OCI-LY3 (cell line): ENCODE measurements at regions not wholly inside any gene's neighbourhood (a gene's known extent, or its start where the extent isn't known, plus 50 kb on each side); places are given as distances from the start of the nearest gene placed in this dataset.

ENCODE experiments used
- H2AFZ ChIP-seq: fragments of 200-600, 300-600 bp; shearing (Covaris generic); 2 replicates; pipeline ENCODE4 v1.6.0; 2014; ENCODE audit warnings: antibody characterized with exemption, low read depth, low read length
- H3K27ac ChIP-seq: fragments of 200-600, 300-600 bp; sonication (generic); 2 replicates; pipeline ENCODE4 v1.5.1; 2014; ENCODE audit warnings: mild to moderate bottlenecking, low read length, moderate library complexity, mixed read lengths
- H3K27me3 ChIP-seq: fragments of 200-600, 300-600 bp; sonication (generic); 2 replicates; pipeline ENCODE4 v1.6.1; 2014; ENCODE audit warnings: low read depth, low read length, mixed read lengths
- H3K36me3 ChIP-seq: fragments of 200-600, 300-600 bp; sonication (generic); replicated peaks from 2 replicates; pipeline ENCODE3; 2014; ENCODE audit warnings: low read depth, low read length, mixed read lengths
- H3K4me1 ChIP-seq: fragments of 300-600, 200-600 bp; sonication (generic); 2 replicates; pipeline ENCODE4 v1.6.1; 2014; ENCODE audit warnings: low read length, mixed read lengths
- H3K4me2 ChIP-seq: fragments of 200-600, 300-600 bp; sonication (generic); 2 replicates; pipeline ENCODE4 v1.6.1; 2014; ENCODE audit warnings: low read length, mixed read lengths
- H3K4me3 ChIP-seq: fragments of 300-600, 200-600 bp; sonication (generic); 2 replicates; pipeline ENCODE4 v1.5.1; 2014; ENCODE audit warnings: antibody characterized with exemption, mild to moderate bottlenecking, low read length, moderate library complexity
- H3K79me2 ChIP-seq: fragments of 300-600, 200-600 bp; shearing (Covaris generic); 2 replicates; pipeline ENCODE4 v1.6.1; 2014; ENCODE audit warnings: mild to moderate bottlenecking, low read length, mixed read lengths
- H3K9ac ChIP-seq: fragments of 300-600, 200-600 bp; shearing (Covaris generic); 2 replicates; pipeline ENCODE4 v1.6.0; 2014; ENCODE audit warnings: mild to moderate bottlenecking, low read length, moderate library complexity
- H3K9me3 ChIP-seq: fragments of 200-600, 300-600 bp; shearing (Covaris generic); 2 replicates; pipeline ENCODE4 v1.6.1; 2014; ENCODE audit warnings: low read length, mixed read lengths; ENCODE audit not compliant: insufficient read depth
- H4K20me1 ChIP-seq: fragments of 200-600, 300-600 bp; sonication (generic); 2 replicates; pipeline ENCODE4 v1.6.1; 2016; ENCODE audit warnings: low read length, mixed read lengths; ENCODE audit not compliant: insufficient read depth
- EZH2phosphoT487 ChIP-seq: fragments of 200-600 bp; shearing (Covaris generic); IDR thresholded peaks from 2 replicates; pipeline ENCODE4 v1.6.1; 2018; ENCODE audit warnings: antibody characterized with exemption, mixed run types, low read depth
- TF ChIP-seq, protein P1 (sequence below): fragments of 200-600, 300-600 bp; sonication (generic); IDR thresholded peaks from 2 replicates; pipeline ENCODE4 v1.5.1; 2014; ENCODE audit warnings: antibody characterized with exemption, low read length, low read depth

GRCh38 chr4:97142410-97142809, 1000.9 kb downstream of the STPG2 start:
- H3K9ac ChIP-seq, result no peak overlapping the region
- TF ChIP-seq EZH2phosphoT487, result no peak
- TF ChIP-seq, protein P1, sequence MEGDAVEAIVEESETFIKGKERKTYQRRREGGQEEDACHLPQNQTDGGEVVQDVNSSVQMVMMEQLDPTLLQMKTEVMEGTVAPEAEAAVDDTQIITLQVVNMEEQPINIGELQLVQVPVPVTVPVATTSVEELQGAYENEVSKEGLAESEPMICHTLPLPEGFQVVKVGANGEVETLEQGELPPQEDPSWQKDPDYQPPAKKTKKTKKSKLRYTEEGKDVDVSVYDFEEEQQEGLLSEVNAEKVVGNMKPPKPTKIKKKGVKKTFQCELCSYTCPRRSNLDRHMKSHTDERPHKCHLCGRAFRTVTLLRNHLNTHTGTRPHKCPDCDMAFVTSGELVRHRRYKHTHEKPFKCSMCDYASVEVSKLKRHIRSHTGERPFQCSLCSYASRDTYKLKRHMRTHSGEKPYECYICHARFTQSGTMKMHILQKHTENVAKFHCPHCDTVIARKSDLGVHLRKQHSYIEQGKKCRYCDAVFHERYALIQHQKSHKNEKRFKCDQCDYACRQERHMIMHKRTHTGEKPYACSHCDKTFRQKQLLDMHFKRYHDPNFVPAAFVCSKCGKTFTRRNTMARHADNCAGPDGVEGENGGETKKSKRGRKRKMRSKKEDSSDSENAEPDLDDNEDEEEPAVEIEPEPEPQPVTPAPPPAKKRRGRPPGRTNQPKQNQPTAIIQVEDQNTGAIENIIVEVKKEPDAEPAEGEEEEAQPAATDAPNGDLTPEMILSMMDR, result no peak

DNA sequence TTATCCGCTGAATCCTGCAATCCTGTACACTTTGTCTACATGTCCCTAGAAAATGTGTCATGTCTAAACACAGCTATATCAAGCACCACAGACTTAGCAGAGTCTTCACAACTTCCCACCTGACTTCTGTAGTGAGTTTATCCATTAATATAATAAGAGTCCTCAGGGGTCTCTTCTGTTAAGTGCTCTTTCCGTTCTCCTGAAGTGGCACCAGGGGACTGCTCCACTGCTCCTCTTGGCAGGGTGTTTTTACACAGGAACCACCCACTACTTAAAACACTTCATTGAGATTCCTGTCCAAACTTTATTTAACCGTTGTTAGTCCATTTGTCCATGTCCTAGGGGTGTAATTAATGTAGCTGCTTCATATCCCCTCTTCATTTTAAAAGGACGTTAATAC, 1000.4 kb downstream of the STPG2 start:
- no peaks in the 10 kb centered on the region for H3K79me2 ChIP-seq
- no peak overlapping the region for H3K9ac ChIP-seq
- H3K4me3 ChIP-seq, result no peak overlapping the region
- H3K4me1 ChIP-seq, result no peaks in the 10 kb centered on the region
- H3K27ac ChIP-seq, result no peak overlapping the region
- H3K36me3 ChIP-seq, result no peaks in the 10 kb centered on the region
- H3K4me2 ChIP-seq, result no peak overlapping the region
- H3K27me3 ChIP-seq, result no peaks in the 10 kb centered on the region
- TF ChIP-seq EZH2phosphoT487, result no peak
- TF ChIP-seq, protein P1, result no peak
- no peaks in the 10 kb centered on the region for H4K20me1 ChIP-seq
- H2AFZ ChIP-seq, result no peak overlapping the region
- H3K9me3 ChIP-seq, result no peaks in the 10 kb centered on the region

More at GRCh38 chr4:97142410-97142809, 1000.9 kb downstream of the STPG2 start:
- Histone ChIP-seq H3K9me3 (no peaks in the 10 kb centered on the region), H3K4me3 (no peak overlapping the region), H3K36me3 (no peaks in the 10 kb centered on the region), H3K27ac (no peak overlapping the region), H4K20me1 (no peaks in the 10 kb centered on the region), H3K4me2 (no peak overlapping the region), H2AFZ (no peak overlapping the region), H3K4me1 (no peaks in the 10 kb centered on the region), H3K79me2 (no peaks in the 10 kb centered on the region), H3K27me3 (no peaks in the 10 kb centered on the region)

DNA sequence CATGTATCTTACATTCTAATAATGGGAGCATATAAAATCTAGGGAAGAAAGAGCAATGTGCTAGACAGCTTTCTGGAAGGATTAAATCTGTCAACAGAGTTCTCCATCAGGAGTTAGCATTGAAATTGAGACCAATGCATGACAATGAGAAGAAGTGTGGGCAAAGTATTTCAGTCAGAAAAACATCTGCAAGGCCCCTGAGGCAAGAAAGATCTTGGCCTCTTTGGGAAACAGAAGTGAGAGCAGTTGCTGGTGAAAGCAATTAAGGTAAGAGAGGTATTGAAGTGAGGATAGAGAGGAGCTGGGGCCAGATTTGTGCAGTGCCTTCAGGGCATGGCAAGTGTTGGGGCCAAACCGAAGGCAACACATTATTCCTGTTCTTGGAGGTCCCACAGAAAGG, 999.1 kb downstream of the STPG2 start:
- no peaks in the 10 kb centered on the region for H3K4me1 ChIP-seq
- H3K9me3 ChIP-seq, result no peaks in the 10 kb centered on the region
- no peak overlapping the region for H3K4me3 ChIP-seq
- H4K20me1 ChIP-seq, result no peaks in the 10 kb centered on the region
- no peak overlapping the region for H3K27ac ChIP-seq
- no peak overlapping the region for H2AFZ ChIP-seq
- no peak overlapping the region for H3K4me2 ChIP-seq
- H3K27me3 ChIP-seq, result no peaks in the 10 kb centered on the region
- no peak overlapping the region for H3K9ac ChIP-seq
- no peak for TF ChIP-seq EZH2phosphoT487
- TF ChIP-seq, protein P1, result no peak
- no peaks in the 10 kb centered on the region for H3K36me3 ChIP-seq
- no peaks in the 10 kb centered on the region for H3K79me2 ChIP-seq

GRCh38 chr4:97150966-97151365, 992.3 kb downstream of the STPG2 start:
- H3K9ac ChIP-seq, result no peak overlapping the region
- H3K4me3 ChIP-seq, result no peak overlapping the region
- H2AFZ ChIP-seq, result no peak overlapping the region
- no peak overlapping the region for H3K4me2 ChIP-seq
- H3K4me1 ChIP-seq, result no peaks in the 10 kb centered on the region
- no peaks in the 10 kb centered on the region for H4K20me1 ChIP-seq
- H3K36me3 ChIP-seq, result no peaks in the 10 kb centered on the region
- H3K27me3 ChIP-seq, result no peaks in the 10 kb centered on the region
- no peak overlapping the region for H3K27ac ChIP-seq
- H3K9me3 ChIP-seq, result no peaks in the 10 kb centered on the region
- no peaks in the 10 kb centered on the region for H3K79me2 ChIP-seq
- TF ChIP-seq EZH2phosphoT487, result no peak
- TF ChIP-seq, protein P1, result no peak
